ENCODE measurements at regions not wholly inside any gene's neighbourhood (a gene's known extent, or its start where the extent isn't known, plus 50 kb on each side); places are given as distances from the start of the nearest gene placed in this dataset.

DNA sequence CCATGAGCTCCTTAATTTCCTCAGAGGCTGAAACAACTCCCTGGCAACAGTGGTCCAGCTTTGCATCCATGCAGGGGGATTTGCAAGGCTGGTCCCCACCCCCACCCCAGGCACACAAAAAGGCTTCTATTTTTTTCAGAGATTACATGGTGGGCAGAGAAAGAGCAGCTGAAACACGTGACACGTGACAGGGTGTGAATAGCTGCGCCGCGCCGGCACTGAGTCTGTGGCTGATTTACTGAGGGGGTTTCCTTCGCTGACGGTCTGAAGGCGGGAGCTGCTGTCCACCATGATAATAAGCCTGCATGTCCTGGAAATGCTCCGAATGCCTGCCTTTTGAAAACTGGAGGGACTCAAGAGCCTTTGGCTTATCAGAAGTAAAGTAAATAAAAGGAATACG, 50.7 kb upstream of the APCDD1 start:
- ATAC-seq (no peak), DNase-seq (no peak)
- intact Hi-C loops (cut with micrococcal nuclease), result no loop called here

DNA sequence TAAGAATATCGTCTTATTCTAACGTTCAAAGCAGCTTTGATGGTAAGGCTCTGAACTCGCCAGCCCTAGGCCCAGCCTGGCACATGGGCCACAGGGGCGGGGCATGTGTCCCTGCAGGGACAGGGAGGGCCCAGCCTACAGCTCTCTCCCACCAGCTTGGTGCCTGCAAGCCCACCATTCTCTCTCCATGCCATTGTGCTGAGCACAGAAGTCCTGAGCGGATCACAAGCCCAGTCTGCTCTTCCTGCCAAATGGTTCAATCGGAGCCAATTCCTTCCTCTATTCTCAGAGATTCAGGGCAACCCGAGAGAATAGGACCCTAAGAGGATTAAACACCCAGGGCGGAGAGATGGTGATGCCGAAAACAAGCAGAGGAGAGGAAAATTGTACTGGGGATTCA, 50.3 kb upstream of the APCDD1 start:
- peak; percentile 44 for ATAC-seq
- DNase-seq, result no peak
- intact Hi-C loops (cut with micrococcal nuclease), result no loop called here
